Limb (tissue), 2 donors: ENCODE measurements at regions not wholly inside any gene's neighbourhood (a gene's known extent, or its start where the extent isn't known, plus 50 kb on each side); places are given as distances from the start of the nearest gene placed in this dataset.

Experiments
- DNase-seq, 2 donors: peaks; one replicate each; pipeline ENCODE4 v3.0.0-alpha.2; 2016; ENCODE audit errors: extremely low spot score in 2 of 2

GRCh38 chr10:91691981-91692380 lies 59.1 kb upstream of the PPP1R3C start:
- DNase-seq: no peak

- no peak for DNase-seq
Measured at GRCh38 chr10:91690996-91691676, 58.3 kb upstream of the PPP1R3C start.

GRCh38 chr10:91690412-91690811 lies 57.5 kb upstream of the PPP1R3C start:
- no peak for DNase-seq

GRCh38 chr10:91689731-91690168 lies 56.9 kb upstream of the PPP1R3C start:
- DNase-seq: no peak

GRCh38 chr10:91684841-91685240 lies 52.0 kb upstream of the PPP1R3C start:
- no peak for DNase-seq

GRCh38 chr10:91683975-91684374 lies 51.1 kb upstream of the PPP1R3C start:
- no peak for DNase-seq

- DNase-seq: no peak
Measured at GRCh38 chr10:91682912-91683311, 50.0 kb upstream of the PPP1R3C start.
